Endodermal cell (in vitro differentiated cells): ENCODE measurements at regions not wholly inside any gene's neighbourhood (a gene's known extent, or its start where the extent isn't known, plus 50 kb on each side); places are given as distances from the start of the nearest gene placed in this dataset.
A peak's percentile ranks its signal among the peaks of the same experiment; 100 is the strongest.

Source experiments
- DNase-seq: peaks from one replicate; pipeline ENCODE4 v3.0.0-alpha.2; 2017
- H3K27ac ChIP-seq: 2 replicates; pipeline ENCODE4 v1.5.1; 2013; ENCODE audit warnings: mild to moderate bottlenecking, low read depth, low read length, moderate library complexity
- H3K27me3 ChIP-seq: 2 replicates; pipeline ENCODE4 v1.6.1; 2013; ENCODE audit warnings: mild to moderate bottlenecking, low read length, moderate library complexity; ENCODE audit not compliant: insufficient read depth, control insufficient read depth, poor library complexity, severe bottlenecking
- H3K36me3 ChIP-seq: 2 replicates; pipeline ENCODE4 v1.7.0; 2013; ENCODE audit warnings: mild to moderate bottlenecking, low read length, moderate library complexity; ENCODE audit not compliant: control insufficient read depth, insufficient read depth
- H3K4me1 ChIP-seq: one replicate; pipeline ENCODE4 v1.7.0; 2013; ENCODE audit warnings: low read length; ENCODE audit not compliant: control insufficient read depth, insufficient read depth
- H3K4me3 ChIP-seq: 2 replicates; pipeline ENCODE4 v1.5.1; 2013; ENCODE audit warnings: mild to moderate bottlenecking, low read length, moderate library complexity
- H3K9ac ChIP-seq: 2 replicates; pipeline ENCODE4 v1.6.1; 2013; ENCODE audit warnings: mild to moderate bottlenecking, low read length, moderate library complexity; ENCODE audit not compliant: poor library complexity, severe bottlenecking; ENCODE audit errors: extremely low read depth
- H3K9me3 ChIP-seq: 2 replicates; pipeline ENCODE4 v1.6.1; 2013; ENCODE audit warnings: mild to moderate bottlenecking, low read length, moderate library complexity; ENCODE audit not compliant: control insufficient read depth
- H3K27ac Mint-ChIP-seq: 2 replicates; pipeline ENCODE4 v1.8.0; 2020; ENCODE audit warnings: mixed read lengths
- H3K27me3 Mint-ChIP-seq: 2 replicates; pipeline ENCODE4 v1.8.0; 2021; ENCODE audit warnings: mild to moderate bottlenecking, mixed read lengths; ENCODE audit not compliant: insufficient read depth
- H3K36me3 Mint-ChIP-seq: 2 replicates; pipeline ENCODE4 v1.8.0; 2020; ENCODE audit warnings: low read depth, mixed read lengths
- H3K4me1 Mint-ChIP-seq: 2 replicates; pipeline ENCODE4 v1.8.0; 2020; ENCODE audit warnings: mixed read lengths
- H3K4me3 Mint-ChIP-seq: 2 replicates; pipeline ENCODE4 v1.8.0; 2020; ENCODE audit warnings: mild to moderate bottlenecking, moderate library complexity, mixed read lengths
- H3K9me3 Mint-ChIP-seq: 2 replicates; pipeline ENCODE4 v1.8.0; 2020; ENCODE audit warnings: mild to moderate bottlenecking, mixed read lengths
- CTCF ChIP-seq: fragments of 200-600 bp; sonication (generic); conservative IDR thresholded peaks from 2 replicates; pipeline ENCODE4 v1.5.0; 2021; ENCODE audit warnings: antibody characterized with exemption, mild to moderate bottlenecking
- WGBS, 2 experiments: methylation state at CpG; one replicate each; pipeline versions ENCODE4 v1.1.5 to v1.1.7; 2013; ENCODE audit warnings: missing lambda C conversion rate in 2 of 2, mixed read lengths in 1 of 2; ENCODE audit not compliant: insufficient coverage in 1 of 2, insufficient read length in 1 of 2; 5-methylcytosine and 5-hydroxymethylcytosine counted together

GRCh38 chr14:99333214-99333613 is 61.2 kb upstream of the BCL11B start:
- Mint-ChIP-seq H3K27ac (no peak overlapping the region), H3K27me3 (peaks cover 2% of the 10 kb centered on the region), H3K9me3 (no peaks in the 10 kb centered on the region), H3K36me3 (no peaks in the 10 kb centered on the region), H3K4me1 (peaks cover under 1% of the 10 kb centered on the region), H3K4me3 (no peak overlapping the region)
- Histone ChIP-seq H3K4me3 (no peak overlapping the region), H3K9me3 (no peaks in the 10 kb centered on the region), H3K4me1 (no peaks in the 10 kb centered on the region), H3K9ac (no peak overlapping the region), H3K27ac (no peak overlapping the region), H3K36me3 (no peaks in the 10 kb centered on the region), H3K27me3 (no peaks in the 10 kb centered on the region)
- DNase-seq, result no peak
- TF ChIP-seq CTCF, result no peak
- WGBS, 2 experiments, result 94 to 95% methylated on average over 2 to 5 of the region's 5 CpGs

DNA sequence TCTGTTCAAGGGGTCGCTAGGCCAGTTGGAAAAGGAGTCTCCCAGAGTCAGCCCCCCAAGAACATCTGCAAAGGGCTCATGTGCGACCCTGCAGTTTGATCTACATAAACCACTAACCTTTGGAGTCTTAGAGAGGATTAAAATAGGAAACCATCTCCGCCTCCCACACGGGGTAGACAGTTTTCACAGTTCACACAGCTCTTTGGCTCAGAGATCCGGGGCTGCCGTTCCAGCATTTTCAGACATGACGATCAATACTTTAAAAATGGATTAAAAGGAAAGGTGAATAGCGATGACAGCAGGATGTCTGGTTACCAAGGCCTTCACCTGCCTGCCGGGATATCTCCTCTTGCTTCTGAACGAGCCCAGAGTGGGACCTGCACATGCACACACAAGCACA is 59.8 kb upstream of the BCL11B start:
- H3K9me3 Mint-ChIP-seq, result no peaks in the 10 kb centered on the region
- WGBS, 2 experiments, result 85 to 93% methylated on average over 4 to 10 of the region's 10 CpGs
- no peak for DNase-seq
- Histone ChIP-seq H3K27ac (no peak overlapping the region), H3K9ac (no peak overlapping the region), H3K4me1 (no peaks in the 10 kb centered on the region), H3K27me3 (no peaks in the 10 kb centered on the region), H3K4me3 (no peak overlapping the region), H3K9me3 (no peaks in the 10 kb centered on the region), H3K36me3 (no peaks in the 10 kb centered on the region)
- no peak overlapping the region for H3K4me3 Mint-ChIP-seq
- H3K4me1 Mint-ChIP-seq, result peaks cover 7% of the 10 kb centered on the region
- H3K27me3 Mint-ChIP-seq, result peaks cover 2% of the 10 kb centered on the region
- TF ChIP-seq CTCF, result no peak
- H3K27ac Mint-ChIP-seq, result no peak overlapping the region
- H3K36me3 Mint-ChIP-seq, result no peaks in the 10 kb centered on the region

DNA sequence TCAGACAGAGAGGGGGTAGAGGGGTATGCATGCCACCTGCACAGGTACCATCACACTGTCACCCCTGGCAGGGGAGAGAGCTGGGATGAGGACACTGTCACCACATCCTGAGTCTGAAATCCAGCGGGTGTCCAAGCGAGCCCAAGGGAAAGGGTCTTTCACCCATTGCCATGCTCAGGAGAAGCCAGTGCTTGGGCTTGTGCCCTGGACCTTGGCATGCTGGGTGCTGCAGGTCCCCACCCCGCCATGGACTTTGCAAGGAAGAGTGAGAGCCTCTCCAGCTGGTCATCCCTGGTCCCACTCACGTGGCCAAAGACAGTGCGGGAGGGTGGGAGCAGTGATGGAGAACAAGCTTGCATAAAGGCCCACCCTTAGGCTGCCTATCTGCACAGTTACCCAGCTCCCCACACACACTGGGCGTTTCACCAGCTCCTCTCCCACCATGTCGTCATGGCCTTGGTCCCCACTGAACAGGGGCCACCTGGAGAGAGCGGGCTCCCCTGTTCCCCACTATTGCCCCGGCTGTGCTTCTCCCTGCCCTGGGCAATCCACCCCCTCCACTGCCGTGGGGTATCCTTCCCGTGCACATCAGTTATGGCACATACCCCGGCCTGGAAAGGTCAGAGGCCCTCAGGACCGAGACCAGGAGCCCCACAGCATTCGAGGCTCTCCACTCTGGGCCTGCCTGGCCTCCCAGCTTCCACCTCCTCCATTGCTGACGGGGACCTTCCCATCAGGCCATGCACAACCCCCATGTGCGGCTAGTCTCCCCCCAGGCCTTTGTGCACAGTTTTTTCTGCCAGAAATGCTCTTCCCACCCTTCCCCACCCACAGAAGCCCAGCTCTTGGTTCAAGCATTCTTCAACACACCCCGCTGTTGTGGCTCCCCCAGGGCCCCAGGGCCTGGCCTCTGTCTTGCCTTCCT is 58.6 kb upstream of the BCL11B start:
- H3K4me3 Mint-ChIP-seq, result no peak overlapping the region
- peak; percentile 29 for DNase-seq
- Histone ChIP-seq H3K27me3 (no peaks in the 10 kb centered on the region), H3K36me3 (no peaks in the 10 kb centered on the region), H3K9ac (no peak overlapping the region), H3K4me1 (no peaks in the 10 kb centered on the region), H3K27ac (no peak overlapping the region), H3K9me3 (no peaks in the 10 kb centered on the region), H3K4me3 (no peak overlapping the region)
- H3K9me3 Mint-ChIP-seq, result no peaks in the 10 kb centered on the region
- no peak overlapping the region for H3K27ac Mint-ChIP-seq
- WGBS, 2 experiments, result 91 to 96% methylated on average over 10 to 17 of the region's 17 CpGs
- H3K27me3 Mint-ChIP-seq, result peaks cover 2% of the 10 kb centered on the region
- no peaks in the 10 kb centered on the region for H3K36me3 Mint-ChIP-seq
- no peak for TF ChIP-seq CTCF
- H3K4me1 Mint-ChIP-seq, result peaks cover 7% of the 10 kb centered on the region
